ENCODE measurements at regions not wholly inside any gene's neighbourhood (a gene's known extent, or its start where the extent isn't known, plus 50 kb on each side); places are given as distances from the start of the nearest gene placed in this dataset.

GRCh38 chr14:94970941-94971730 lies 186.2 kb downstream of the DICER1 start:
- intact Hi-C loops (cut with micrococcal nuclease), result no loop called here
- H3K4me1 Mint-ChIP-seq, result no peaks in the 10 kb centered on the region
- H3K36me3 Mint-ChIP-seq, result no peaks in the 10 kb centered on the region
- peaks cover 8 to 15% of the 10 kb centered on the region in 2 donors for H3K27me3 Mint-ChIP-seq (ENCODE audit: low read depth in 2 of 2)
- no peak overlapping the region for H3K27ac Mint-ChIP-seq
- no peak for ATAC-seq
- peaks cover 3% of the 10 kb centered on the region for H3K9me3 ChIP-seq (ENCODE audit: control insufficient read depth, insufficient read depth, low read length)
- no peak overlapping the region for H3K4me3 ChIP-seq (ENCODE audit: low read length)
- no peak for DNase-seq
- 69% methylated on average over 2 of the region's 2 CpGs for WGBS (ENCODE audit: insufficient coverage)
- H3K27me3 ChIP-seq (ENCODE audit: control insufficient read depth, insufficient read depth, low read length), result no peaks in the 10 kb centered on the region
- H3K36me3 ChIP-seq (ENCODE audit: control insufficient read depth, insufficient read depth, low read length), result no peaks in the 10 kb centered on the region
- H3K4me1 ChIP-seq (ENCODE audit: control insufficient read depth, insufficient read depth, low read length), result no peaks in the 10 kb centered on the region
- no peak overlapping the region for H3K4me3 Mint-ChIP-seq
- H3K9me3 Mint-ChIP-seq, result no peaks in the 10 kb centered on the region
- no peak for TF ChIP-seq CTCF (IDR thresholded peaks at IDR 0.05)
- no peak overlapping the region for H3K27ac ChIP-seq (ENCODE audit: low read length)

- ATAC-seq, result no peak
Observed at GRCh38 chr14:94969766-94970165, 187.6 kb downstream of the DICER1 start.

GRCh38 chr14:94966868-94967267 lies 190.5 kb downstream of the DICER1 start:
- 58% methylated on average over 2 of the region's 2 CpGs for WGBS (ENCODE audit: insufficient coverage)
- no peaks in the 10 kb centered on the region for H3K36me3 Mint-ChIP-seq
- H3K4me1 ChIP-seq (ENCODE audit: control insufficient read depth, insufficient read depth, low read length), result no peaks in the 10 kb centered on the region
- intact Hi-C loops (cut with micrococcal nuclease), result no loop called here
- H3K27ac ChIP-seq (ENCODE audit: low read length), result no peak overlapping the region
- TF ChIP-seq CTCF (IDR thresholded peaks at IDR 0.05), result no peak
- H3K27me3 ChIP-seq (ENCODE audit: control insufficient read depth, insufficient read depth, low read length), result no peaks in the 10 kb centered on the region
- no peak overlapping the region for H3K4me3 Mint-ChIP-seq
- peaks cover 3% of the 10 kb centered on the region for H3K9me3 ChIP-seq (ENCODE audit: control insufficient read depth, insufficient read depth, low read length)
- H3K4me3 ChIP-seq (ENCODE audit: low read length), result no peak overlapping the region
- H3K36me3 ChIP-seq (ENCODE audit: control insufficient read depth, insufficient read depth, low read length), result no peaks in the 10 kb centered on the region
- peaks cover 13 to 15% of the 10 kb centered on the region in 2 donors for H3K27me3 Mint-ChIP-seq (ENCODE audit: low read depth in 2 of 2)
- no peak for DNase-seq
- no peak overlapping the region for H3K27ac Mint-ChIP-seq
- no peaks in the 10 kb centered on the region for H3K9me3 Mint-ChIP-seq
- H3K4me1 Mint-ChIP-seq, result no peaks in the 10 kb centered on the region
- no peak for ATAC-seq

More at GRCh38 chr14:94969766-94970165, 187.6 kb downstream of the DICER1 start:
- 28% methylated on average over 3 of the region's 4 CpGs for WGBS (ENCODE audit: insufficient coverage)
- H3K27me3 ChIP-seq (ENCODE audit: control insufficient read depth, insufficient read depth, low read length), result no peaks in the 10 kb centered on the region
- H3K36me3 ChIP-seq (ENCODE audit: control insufficient read depth, insufficient read depth, low read length), result no peaks in the 10 kb centered on the region
- DNase-seq, result no peak
- Mint-ChIP-seq H3K4me1 (no peaks in the 10 kb centered on the region), H3K9me3 (no peaks in the 10 kb centered on the region), H3K27ac (no peak overlapping the region), H3K36me3 (no peaks in the 10 kb centered on the region), H3K4me3 (no peak overlapping the region), H3K27me3 (ENCODE audit: low read depth in 2 of 2) (peaks cover 8% of the 10 kb centered on the region in 2 donors)
- intact Hi-C loops (cut with micrococcal nuclease), result no loop called here
- no peaks in the 10 kb centered on the region for H3K4me1 ChIP-seq (ENCODE audit: control insufficient read depth, insufficient read depth, low read length)
- H3K27ac ChIP-seq (ENCODE audit: low read length), result no peak overlapping the region
- peaks cover 3% of the 10 kb centered on the region for H3K9me3 ChIP-seq (ENCODE audit: control insufficient read depth, insufficient read depth, low read length)
- no peak overlapping the region for H3K4me3 ChIP-seq (ENCODE audit: low read length)
- TF ChIP-seq CTCF (IDR thresholded peaks at IDR 0.05), result no peak

GRCh38 chr14:94966344-94966743 lies 191.0 kb downstream of the DICER1 start:
- DNase-seq (no peak), ATAC-seq (no peak)
- no peak overlapping the region for H3K27ac Mint-ChIP-seq
- no peaks in the 10 kb centered on the region for H3K4me1 Mint-ChIP-seq
- intact Hi-C loops (cut with micrococcal nuclease), result no loop called here
- no peak overlapping the region for H3K27ac ChIP-seq (ENCODE audit: low read length)
- no peaks in the 10 kb centered on the region for H3K27me3 ChIP-seq (ENCODE audit: control insufficient read depth, insufficient read depth, low read length)
- TF ChIP-seq CTCF (IDR thresholded peaks at IDR 0.05), result no peak
- no peaks in the 10 kb centered on the region for H3K9me3 Mint-ChIP-seq
- no peak overlapping the region for H3K4me3 Mint-ChIP-seq
- no peak overlapping the region for H3K4me3 ChIP-seq (ENCODE audit: low read length)
- H3K27me3 Mint-ChIP-seq (ENCODE audit: low read depth in 2 of 2), result peaks cover 9 to 14% of the 10 kb centered on the region in 2 donors
- H3K36me3 Mint-ChIP-seq, result no peaks in the 10 kb centered on the region
- no peaks in the 10 kb centered on the region for H3K4me1 ChIP-seq (ENCODE audit: control insufficient read depth, insufficient read depth, low read length)
- H3K36me3 ChIP-seq (ENCODE audit: control insufficient read depth, insufficient read depth, low read length), result no peaks in the 10 kb centered on the region
- H3K9me3 ChIP-seq (ENCODE audit: control insufficient read depth, insufficient read depth, low read length), result peaks cover 3% of the 10 kb centered on the region
- WGBS (ENCODE audit: insufficient coverage), result 73% methylated on average over 5 of the region's 5 CpGs
